ENCODE measurements at regions not wholly inside any gene's neighbourhood (a gene's known extent, or its start where the extent isn't known, plus 50 kb on each side); places are given as distances from the start of the nearest gene placed in this dataset.
"Not testable (repeated sequence)": the region's sequence is repeated elsewhere in the genome, so short reads cannot be mapped to it uniquely, and the experiment has no call there.

DNA sequence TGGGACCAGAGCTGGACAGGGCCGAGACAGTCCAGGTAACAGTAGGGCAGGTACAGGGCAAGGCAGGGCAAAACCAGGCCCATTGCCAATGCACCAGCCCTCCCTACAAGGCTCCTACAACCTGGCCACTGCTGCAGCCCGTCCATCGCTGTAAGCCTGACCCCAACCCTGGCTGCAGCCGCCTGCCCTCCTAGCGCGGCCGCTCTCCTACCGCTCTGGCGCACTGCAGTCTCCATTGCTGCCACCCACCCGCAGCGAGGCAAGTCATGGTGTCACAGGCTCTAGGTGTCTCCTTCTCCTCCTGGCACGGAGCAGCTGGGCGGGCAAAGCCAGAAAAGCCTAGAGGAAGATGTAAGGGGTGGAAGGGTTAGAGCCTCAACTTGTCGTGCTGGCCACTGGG lies 402.6 kb downstream of the ZNF33B start:
- not testable (repeated sequence) for H3K9ac ChIP-seq (ENCODE audit: low read depth, low read length); H3K27me3 ChIP-seq (ENCODE audit: control insufficient read depth, insufficient read depth, low read length); H3K36me3 ChIP-seq (ENCODE audit: control insufficient read depth, insufficient read depth, low read length); H3K4me1 ChIP-seq (ENCODE audit: control insufficient read depth, insufficient read depth, low read length); H3K27ac ChIP-seq (ENCODE audit: low read depth, low read length); H3K4me3 ChIP-seq (ENCODE audit: low read depth, low read length)
- H3K9me3 ChIP-seq (ENCODE audit: control insufficient read depth, insufficient read depth, low read length), result peaks cover 14% of the 10 kb centered on the region; the same call in 1 of the 2 replicates

DNA sequence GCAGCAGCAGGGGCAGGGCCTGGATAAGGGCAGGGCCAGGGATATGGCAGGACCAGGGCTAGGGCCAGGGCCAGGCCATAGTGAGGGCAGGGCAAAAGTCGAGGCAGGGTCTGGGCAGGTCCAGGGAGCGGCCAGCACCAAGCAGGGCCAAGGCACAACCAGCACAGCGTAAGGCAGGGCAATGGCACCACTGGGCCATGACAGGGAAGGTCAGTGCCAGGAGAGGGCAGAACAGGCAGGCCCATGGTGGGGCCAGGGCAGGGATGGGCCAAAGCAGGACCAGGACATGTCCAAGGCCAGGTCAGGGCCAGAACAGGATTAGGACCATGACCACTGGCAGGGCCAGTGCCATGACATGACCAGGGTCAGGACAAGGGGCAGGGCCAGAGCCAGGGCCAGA lies 403.1 kb downstream of the ZNF33B start:
- H3K27ac ChIP-seq (ENCODE audit: low read depth, low read length); H3K27me3 ChIP-seq (ENCODE audit: control insufficient read depth, insufficient read depth, low read length): not testable (repeated sequence)
- H3K9me3 ChIP-seq (ENCODE audit: control insufficient read depth, insufficient read depth, low read length), result peaks cover 18% of the 10 kb centered on the region

DNA sequence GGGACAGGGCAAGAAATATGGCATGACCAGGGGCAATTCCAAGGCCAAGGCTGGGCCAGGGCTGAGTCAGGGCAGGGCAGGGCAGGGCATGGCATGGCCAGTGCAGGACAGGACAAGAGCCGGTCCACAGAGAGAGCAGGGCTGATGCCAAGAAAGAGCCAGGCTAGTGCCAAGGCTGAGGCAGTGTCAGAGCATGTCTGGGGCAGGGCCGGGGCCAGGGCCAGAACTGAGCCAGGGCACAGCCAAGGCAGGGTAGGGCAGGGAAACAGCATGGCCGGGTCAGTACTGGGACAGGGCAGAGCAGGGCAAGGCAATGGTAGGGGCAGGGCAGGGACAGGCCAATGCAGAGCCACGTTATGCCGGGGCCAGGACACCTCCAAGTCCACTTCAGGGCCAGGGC lies 403.9 kb downstream of the ZNF33B start:
- peaks cover 24% of the 10 kb centered on the region for H3K9me3 ChIP-seq (ENCODE audit: control insufficient read depth, insufficient read depth, low read length)
- not testable (repeated sequence) for H3K27me3 ChIP-seq (ENCODE audit: control insufficient read depth, insufficient read depth, low read length); H3K27ac ChIP-seq (ENCODE audit: low read depth, low read length); H3K4me1 ChIP-seq (ENCODE audit: control insufficient read depth, insufficient read depth, low read length); H3K4me3 ChIP-seq (ENCODE audit: low read depth, low read length); H3K36me3 ChIP-seq (ENCODE audit: control insufficient read depth, insufficient read depth, low read length); H3K9ac ChIP-seq (ENCODE audit: low read depth, low read length)

More for the DNA sequence above, 403.1 kb downstream of the ZNF33B start:
- not testable (repeated sequence) for H3K36me3 ChIP-seq (ENCODE audit: control insufficient read depth, insufficient read depth, low read length); H3K9ac ChIP-seq (ENCODE audit: low read depth, low read length); H3K4me3 ChIP-seq (ENCODE audit: low read depth, low read length); H3K4me1 ChIP-seq (ENCODE audit: control insufficient read depth, insufficient read depth, low read length)

DNA sequence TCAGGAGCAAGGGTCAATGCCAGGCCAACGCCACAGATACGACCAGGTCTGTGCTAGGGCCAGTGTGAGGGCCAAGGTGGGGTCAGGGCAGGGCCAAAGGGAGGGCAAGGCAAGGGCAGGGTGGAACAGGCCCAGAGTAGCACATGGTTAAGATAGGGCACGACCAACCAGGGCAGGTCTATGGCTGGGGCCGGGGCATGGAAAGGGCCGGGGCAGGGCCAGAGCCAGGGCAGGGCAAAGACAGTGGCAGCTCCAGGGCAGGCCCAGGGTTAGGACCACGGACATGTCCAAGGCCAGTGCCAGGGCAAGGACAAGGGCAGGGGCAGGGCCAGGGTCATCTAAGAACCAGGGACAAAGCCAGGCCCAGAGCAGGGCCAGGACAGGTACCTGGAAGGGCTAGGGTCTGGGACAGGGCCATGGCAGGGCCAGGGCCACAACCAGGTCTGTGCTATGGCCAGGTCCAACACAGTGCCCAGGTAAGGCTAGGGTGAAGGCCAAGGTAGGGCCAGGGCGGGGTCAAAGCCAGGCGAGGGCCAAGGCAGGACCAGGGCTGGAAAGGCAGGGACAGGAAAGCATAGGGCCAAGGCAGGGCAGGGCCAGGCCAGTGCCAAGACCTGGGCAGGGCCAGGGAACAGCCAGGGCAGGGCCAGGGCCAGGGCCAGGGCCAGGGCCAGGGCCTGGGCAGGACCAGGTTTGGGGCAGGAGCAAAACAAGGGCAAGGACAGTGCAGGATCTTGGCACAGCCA lies 404.7 kb downstream of the ZNF33B start:
- not testable (repeated sequence) for H3K27me3 ChIP-seq (ENCODE audit: control insufficient read depth, insufficient read depth, low read length); H3K27ac ChIP-seq (ENCODE audit: low read depth, low read length); H3K4me1 ChIP-seq (ENCODE audit: control insufficient read depth, insufficient read depth, low read length); H3K9ac ChIP-seq (ENCODE audit: low read depth, low read length); H3K36me3 ChIP-seq (ENCODE audit: control insufficient read depth, insufficient read depth, low read length); H3K4me3 ChIP-seq (ENCODE audit: low read depth, low read length)
- peaks cover 24% of the 10 kb centered on the region for H3K9me3 ChIP-seq (ENCODE audit: control insufficient read depth, insufficient read depth, low read length)

DNA sequence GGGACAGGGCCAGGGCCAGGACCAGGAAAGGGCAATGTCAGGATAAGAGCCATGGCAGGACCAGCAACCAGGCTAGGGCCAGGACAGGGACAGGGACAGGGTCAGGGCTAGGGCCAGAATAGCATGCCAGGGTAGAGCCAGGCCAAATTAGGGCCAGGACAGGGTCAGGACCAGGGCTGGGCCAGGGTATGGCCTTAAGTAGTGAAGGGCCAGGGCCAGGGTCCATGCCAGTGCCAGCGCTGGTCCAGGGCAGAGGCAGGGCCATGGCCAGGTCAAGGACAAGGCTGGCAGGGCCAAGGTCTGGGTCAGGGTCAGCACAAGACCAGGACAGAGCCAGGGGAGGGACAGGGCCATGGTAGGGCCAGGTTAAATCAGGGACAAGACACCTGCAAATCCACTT lies 405.4 kb downstream of the ZNF33B start:
- H3K36me3 ChIP-seq (ENCODE audit: control insufficient read depth, insufficient read depth, low read length); H3K27me3 ChIP-seq (ENCODE audit: control insufficient read depth, insufficient read depth, low read length); H3K27ac ChIP-seq (ENCODE audit: low read depth, low read length); H3K4me3 ChIP-seq (ENCODE audit: low read depth, low read length); H3K4me1 ChIP-seq (ENCODE audit: control insufficient read depth, insufficient read depth, low read length); H3K9ac ChIP-seq (ENCODE audit: low read depth, low read length): not testable (repeated sequence)
- H3K9me3 ChIP-seq (ENCODE audit: control insufficient read depth, insufficient read depth, low read length), result peaks cover 26% of the 10 kb centered on the region

DNA sequence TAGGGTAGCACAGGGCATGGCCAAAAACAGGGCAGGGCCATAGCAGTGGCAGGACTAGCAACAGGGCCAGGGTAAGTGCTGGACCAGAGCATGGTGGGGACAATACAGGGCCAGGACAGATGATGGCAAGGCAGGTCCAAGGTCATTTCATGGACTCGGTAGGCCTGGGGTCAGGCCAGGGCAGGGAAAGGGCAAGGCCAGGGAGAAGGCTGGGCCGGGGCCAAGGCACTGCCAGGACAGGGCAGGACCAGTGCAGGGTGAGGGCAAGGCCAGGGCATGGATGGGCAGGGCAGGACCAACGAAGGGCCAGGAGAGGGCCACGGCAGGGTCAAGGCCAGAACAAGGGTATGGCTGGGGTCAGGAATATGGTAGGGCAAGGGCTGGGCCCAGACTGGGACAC lies 407.6 kb downstream of the ZNF33B start:
- not testable (repeated sequence) for H3K4me1 ChIP-seq (ENCODE audit: control insufficient read depth, insufficient read depth, low read length); H3K36me3 ChIP-seq (ENCODE audit: control insufficient read depth, insufficient read depth, low read length); H3K4me3 ChIP-seq (ENCODE audit: low read depth, low read length); H3K27ac ChIP-seq (ENCODE audit: low read depth, low read length); H3K27me3 ChIP-seq (ENCODE audit: control insufficient read depth, insufficient read depth, low read length); H3K9ac ChIP-seq (ENCODE audit: low read depth, low read length)
- H3K9me3 ChIP-seq (ENCODE audit: control insufficient read depth, insufficient read depth, low read length), result peaks cover 29% of the 10 kb centered on the region

DNA sequence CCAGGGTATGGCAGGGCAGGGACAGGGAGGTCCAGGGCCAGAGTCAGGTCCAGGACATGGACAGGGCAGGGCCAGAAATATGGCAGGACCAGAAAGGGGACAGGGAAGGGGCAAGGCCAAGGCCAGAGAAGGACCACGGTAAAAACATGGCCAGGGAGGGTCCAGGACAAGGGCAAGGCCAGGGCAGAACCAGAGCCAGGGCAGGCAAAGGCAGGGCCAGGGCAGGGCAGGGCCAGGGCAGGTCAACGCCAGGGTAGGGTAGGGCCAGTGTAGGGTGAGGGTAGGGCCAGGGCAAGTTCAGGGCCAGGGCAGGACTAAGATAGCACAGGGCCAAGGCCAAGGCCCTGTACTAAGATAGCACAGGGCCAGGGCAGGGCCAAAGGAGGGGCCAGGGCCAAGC lies 408.3 kb downstream of the ZNF33B start:
- not testable (repeated sequence) for H3K9ac ChIP-seq (ENCODE audit: low read depth, low read length); H3K36me3 ChIP-seq (ENCODE audit: control insufficient read depth, insufficient read depth, low read length); H3K4me1 ChIP-seq (ENCODE audit: control insufficient read depth, insufficient read depth, low read length); H3K27ac ChIP-seq (ENCODE audit: low read depth, low read length); H3K4me3 ChIP-seq (ENCODE audit: low read depth, low read length); H3K27me3 ChIP-seq (ENCODE audit: control insufficient read depth, insufficient read depth, low read length)
- H3K9me3 ChIP-seq (ENCODE audit: control insufficient read depth, insufficient read depth, low read length), result peaks cover 25% of the 10 kb centered on the region

DNA sequence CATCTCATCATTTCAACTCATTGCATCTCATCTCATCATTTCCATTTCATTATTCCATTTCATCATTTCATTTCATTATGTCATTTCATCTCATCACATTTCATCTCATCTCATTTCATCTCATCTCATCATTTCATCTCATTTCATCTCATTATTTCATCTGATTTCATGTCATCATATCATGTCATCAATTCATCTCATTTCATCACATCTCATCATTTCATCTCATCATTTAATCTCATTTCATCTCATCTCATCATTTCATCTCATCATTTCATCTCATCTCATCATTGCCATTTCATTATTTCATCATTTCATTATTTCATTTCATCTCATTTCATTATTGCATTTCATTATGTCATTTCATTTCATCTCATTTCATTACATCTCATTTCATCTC lies 410.5 kb downstream of the ZNF33B start:
- H3K4me1 ChIP-seq (ENCODE audit: control insufficient read depth, insufficient read depth, low read length); H3K27me3 ChIP-seq (ENCODE audit: control insufficient read depth, insufficient read depth, low read length); H3K4me3 ChIP-seq (ENCODE audit: low read depth, low read length); H3K27ac ChIP-seq (ENCODE audit: low read depth, low read length); H3K9ac ChIP-seq (ENCODE audit: low read depth, low read length); H3K36me3 ChIP-seq (ENCODE audit: control insufficient read depth, insufficient read depth, low read length): not testable (repeated sequence)
- H3K9me3 ChIP-seq (ENCODE audit: control insufficient read depth, insufficient read depth, low read length), result peaks cover 33% of the 10 kb centered on the region

DNA sequence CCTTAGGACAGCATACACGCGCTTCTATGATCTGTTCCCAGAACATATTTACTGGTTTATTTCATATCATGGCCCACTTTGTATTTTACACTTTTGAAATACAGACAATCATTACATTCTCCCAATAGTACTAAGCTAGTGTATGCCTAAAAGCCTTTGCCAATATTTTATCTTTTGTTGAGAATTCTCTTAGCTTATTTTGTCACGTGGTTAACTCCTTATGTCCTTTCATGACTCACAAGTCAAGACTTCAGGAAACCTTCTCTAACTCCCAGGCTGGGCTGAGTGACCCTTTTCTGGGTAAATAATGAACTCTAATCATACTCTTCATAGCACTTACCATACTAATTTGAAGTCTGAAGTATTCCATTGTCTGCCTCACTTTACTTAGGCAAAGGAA lies 444.8 kb downstream of the ZNF33B start:
- not testable (repeated sequence) for H3K4me3 ChIP-seq (ENCODE audit: low read depth, low read length); H3K27me3 ChIP-seq (ENCODE audit: control insufficient read depth, insufficient read depth, low read length); H3K4me1 ChIP-seq (ENCODE audit: control insufficient read depth, insufficient read depth, low read length); H3K36me3 ChIP-seq (ENCODE audit: control insufficient read depth, insufficient read depth, low read length); H3K9ac ChIP-seq (ENCODE audit: low read depth, low read length); H3K27ac ChIP-seq (ENCODE audit: low read depth, low read length)
- H3K9me3 ChIP-seq (ENCODE audit: control insufficient read depth, insufficient read depth, low read length), result peaks cover 29% of the 10 kb centered on the region

DNA sequence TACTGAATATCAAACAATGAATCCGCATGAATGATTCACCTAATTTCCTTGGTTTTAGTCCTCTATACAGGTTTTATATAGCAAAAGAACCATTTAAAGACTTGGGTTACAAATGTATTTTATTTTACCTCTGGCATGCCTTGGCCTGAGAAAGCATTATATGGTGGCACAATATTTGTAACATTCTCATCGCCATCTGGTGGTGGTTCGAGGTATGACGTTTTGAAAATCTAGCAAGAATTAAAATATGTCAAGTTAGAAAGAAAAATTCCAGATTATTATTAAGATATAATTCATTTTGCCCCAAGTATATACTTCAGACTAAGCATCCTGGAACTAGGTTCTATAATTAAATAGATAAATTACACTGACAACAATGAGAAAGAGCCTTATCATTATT lies 445.9 kb downstream of the ZNF33B start:
- not testable (repeated sequence) for H3K9ac ChIP-seq (ENCODE audit: low read depth, low read length); H3K4me3 ChIP-seq (ENCODE audit: low read depth, low read length); H3K36me3 ChIP-seq (ENCODE audit: control insufficient read depth, insufficient read depth, low read length); H3K4me1 ChIP-seq (ENCODE audit: control insufficient read depth, insufficient read depth, low read length); H3K27ac ChIP-seq (ENCODE audit: low read depth, low read length); H3K27me3 ChIP-seq (ENCODE audit: control insufficient read depth, insufficient read depth, low read length)
- H3K9me3 ChIP-seq (ENCODE audit: control insufficient read depth, insufficient read depth, low read length), result peaks cover 34% of the 10 kb centered on the region

DNA sequence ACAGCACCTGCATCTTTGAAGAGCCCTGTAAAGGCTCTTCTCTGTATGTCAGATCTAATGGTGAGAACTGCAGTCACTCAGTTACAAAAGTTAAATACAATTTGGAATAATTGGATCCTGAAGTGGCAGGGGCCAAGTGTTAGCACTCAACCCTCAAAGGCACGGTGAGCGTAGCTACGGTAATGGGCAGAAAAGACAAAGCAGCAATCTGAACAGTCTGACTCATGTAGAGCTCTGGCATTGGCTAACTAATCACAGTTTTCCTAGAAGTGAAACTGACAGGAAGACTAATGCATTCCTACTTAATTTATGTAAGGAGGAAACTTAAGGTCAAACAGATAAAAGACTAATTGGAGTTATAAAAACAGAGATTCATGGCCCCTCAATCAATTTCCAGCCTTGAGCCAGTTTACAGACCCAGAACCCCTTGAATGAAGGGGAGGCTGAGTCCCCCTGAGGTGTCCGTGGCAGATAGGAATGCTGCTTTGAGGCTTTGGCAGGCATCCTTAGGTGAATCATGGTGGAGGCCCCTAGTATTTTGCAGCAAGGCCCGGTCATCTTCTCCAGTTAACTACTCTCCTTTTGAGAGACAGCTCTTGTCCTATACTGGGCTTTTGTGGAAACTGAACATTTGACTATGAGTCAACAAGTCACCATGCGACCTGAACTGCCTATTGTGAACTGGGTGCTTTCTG lies 450.7 kb downstream of the ZNF33B start:
- not testable (repeated sequence) for H3K27me3 ChIP-seq (ENCODE audit: control insufficient read depth, insufficient read depth, low read length); H3K4me1 ChIP-seq (ENCODE audit: control insufficient read depth, insufficient read depth, low read length); H3K36me3 ChIP-seq (ENCODE audit: control insufficient read depth, insufficient read depth, low read length); H3K4me3 ChIP-seq (ENCODE audit: low read depth, low read length); H3K9ac ChIP-seq (ENCODE audit: low read depth, low read length); H3K27ac ChIP-seq (ENCODE audit: low read depth, low read length)
- peaks cover 31% of the 10 kb centered on the region for H3K9me3 ChIP-seq (ENCODE audit: control insufficient read depth, insufficient read depth, low read length)
